ENCODE measurements at regions not wholly inside any gene's neighbourhood (a gene's known extent, or its start where the extent isn't known, plus 50 kb on each side); places are given as distances from the start of the nearest gene placed in this dataset.

DNA sequence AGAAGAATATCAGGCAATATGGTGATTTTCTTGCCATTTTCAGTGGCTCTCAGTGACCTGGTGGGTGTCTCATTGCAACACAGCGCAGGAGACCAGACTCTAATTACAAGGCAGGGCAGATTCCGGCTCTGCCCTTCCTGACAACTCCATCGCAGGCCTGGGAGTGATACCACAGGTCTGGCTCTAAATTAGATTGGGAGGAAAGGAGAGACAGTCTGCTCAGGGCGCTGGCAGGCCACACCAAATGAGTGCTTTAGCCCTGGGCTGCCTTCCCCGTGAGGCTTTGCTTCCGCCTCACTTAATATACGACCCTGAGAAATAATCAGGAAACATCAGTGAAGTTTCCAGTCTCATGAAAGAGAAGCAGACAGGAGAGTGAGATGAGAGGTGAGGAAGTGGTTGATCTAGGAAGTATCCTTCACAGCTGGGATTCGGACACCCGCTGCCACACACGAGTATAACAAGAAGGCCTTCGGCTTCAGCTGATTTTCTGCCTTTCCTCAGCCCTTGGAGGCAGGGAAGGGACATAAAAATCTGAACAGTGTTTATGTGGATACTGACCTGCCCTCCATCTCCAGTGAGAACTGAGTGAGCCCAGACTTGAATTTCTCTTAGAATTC, 73.7 kb upstream of the PROK2 start:
- Histone ChIP-seq H3K4me3 (no peak overlapping the region), H3K27ac (no peak overlapping the region), H3K36me3 (no peaks in the 10 kb centered on the region), H3K4me1 (no peaks in the 10 kb centered on the region), H3K27me3 (no peaks in the 10 kb centered on the region), H3K9me3 (no peaks in the 10 kb centered on the region)
- WGBS, 2 donors, result 82 to 86% methylated on average over 11 of the region's 11 CpGs
- FAIRE-seq, result no peak
- intact Hi-C loops (cut with DNase I), result no loop called here
- ATAC-seq, result no peak
- TF ChIP-seq, protein P1, sequence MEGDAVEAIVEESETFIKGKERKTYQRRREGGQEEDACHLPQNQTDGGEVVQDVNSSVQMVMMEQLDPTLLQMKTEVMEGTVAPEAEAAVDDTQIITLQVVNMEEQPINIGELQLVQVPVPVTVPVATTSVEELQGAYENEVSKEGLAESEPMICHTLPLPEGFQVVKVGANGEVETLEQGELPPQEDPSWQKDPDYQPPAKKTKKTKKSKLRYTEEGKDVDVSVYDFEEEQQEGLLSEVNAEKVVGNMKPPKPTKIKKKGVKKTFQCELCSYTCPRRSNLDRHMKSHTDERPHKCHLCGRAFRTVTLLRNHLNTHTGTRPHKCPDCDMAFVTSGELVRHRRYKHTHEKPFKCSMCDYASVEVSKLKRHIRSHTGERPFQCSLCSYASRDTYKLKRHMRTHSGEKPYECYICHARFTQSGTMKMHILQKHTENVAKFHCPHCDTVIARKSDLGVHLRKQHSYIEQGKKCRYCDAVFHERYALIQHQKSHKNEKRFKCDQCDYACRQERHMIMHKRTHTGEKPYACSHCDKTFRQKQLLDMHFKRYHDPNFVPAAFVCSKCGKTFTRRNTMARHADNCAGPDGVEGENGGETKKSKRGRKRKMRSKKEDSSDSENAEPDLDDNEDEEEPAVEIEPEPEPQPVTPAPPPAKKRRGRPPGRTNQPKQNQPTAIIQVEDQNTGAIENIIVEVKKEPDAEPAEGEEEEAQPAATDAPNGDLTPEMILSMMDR (IDR thresholded peaks at IDR 0.05), result no peak
- DNase-seq, result no peak

DNA sequence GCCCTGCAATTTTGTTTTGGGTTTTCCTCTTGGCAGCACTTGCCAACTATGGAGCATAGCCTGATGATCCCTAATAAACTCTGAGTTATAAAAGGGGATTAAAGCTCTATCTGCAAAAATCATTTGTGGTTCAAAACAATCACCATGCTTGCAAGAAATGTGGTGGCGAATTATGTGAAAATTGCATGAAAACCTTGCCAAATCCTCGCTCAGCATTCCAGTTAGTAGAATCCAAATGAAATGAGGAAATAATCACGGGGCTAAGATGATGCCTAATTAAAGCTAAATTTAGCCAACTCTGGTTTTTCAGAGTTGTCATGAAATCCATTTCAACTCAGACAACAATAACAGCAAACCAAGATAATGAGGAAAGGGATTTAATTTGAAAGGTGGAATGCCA, 73.0 kb upstream of the PROK2 start:
- intact Hi-C loops (cut with DNase I), result no loop called here
- no peaks in the 10 kb centered on the region for H3K36me3 ChIP-seq
- WGBS, 2 donors, result 62 to 72% methylated on average over 3 of the region's 3 CpGs
- FAIRE-seq, result no peak
- no peak overlapping the region for H3K27ac ChIP-seq
- no peaks in the 10 kb centered on the region for H3K4me1 ChIP-seq
- no peaks in the 10 kb centered on the region for H3K27me3 ChIP-seq
- no peak overlapping the region for H3K4me3 ChIP-seq
- H3K9me3 ChIP-seq, result no peaks in the 10 kb centered on the region
- no peak for DNase-seq
- TF ChIP-seq, protein P1 (IDR thresholded peaks at IDR 0.05), result no peak
- no peak for ATAC-seq

DNA sequence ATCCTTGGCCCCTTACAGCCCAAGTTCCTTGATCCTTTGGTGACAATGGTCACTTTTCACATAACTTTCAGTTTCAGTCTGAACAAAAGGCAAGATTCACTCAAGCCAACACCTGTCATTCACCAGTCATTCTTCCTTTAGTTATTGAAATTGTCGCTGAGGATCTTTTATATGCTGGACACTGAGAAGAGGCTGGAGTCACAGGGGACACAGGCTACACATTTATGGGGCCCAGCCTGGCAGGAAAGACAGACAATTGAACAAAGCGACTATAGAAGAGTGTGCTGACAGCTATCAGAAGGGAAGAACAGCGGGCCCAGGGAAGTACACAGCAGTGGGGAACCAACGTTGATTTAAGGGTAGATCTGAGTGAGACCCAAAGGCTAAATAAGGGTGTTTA, 69.8 kb upstream of the PROK2 start:
- Histone ChIP-seq H3K4me1 (no peaks in the 10 kb centered on the region), H3K4me3 (no peak overlapping the region), H3K27me3 (no peaks in the 10 kb centered on the region), H3K27ac (no peak overlapping the region), H3K9me3 (no peaks in the 10 kb centered on the region), H3K36me3 (no peaks in the 10 kb centered on the region)
- WGBS, 2 donors, result 81 to 83% methylated on average over 4 of the region's 4 CpGs
- TF ChIP-seq, protein P1 (IDR thresholded peaks at IDR 0.05), result no peak
- DNase-seq (no peak), ATAC-seq (no peak), FAIRE-seq (no peak)
- intact Hi-C loops (cut with DNase I), result no loop called here

DNA sequence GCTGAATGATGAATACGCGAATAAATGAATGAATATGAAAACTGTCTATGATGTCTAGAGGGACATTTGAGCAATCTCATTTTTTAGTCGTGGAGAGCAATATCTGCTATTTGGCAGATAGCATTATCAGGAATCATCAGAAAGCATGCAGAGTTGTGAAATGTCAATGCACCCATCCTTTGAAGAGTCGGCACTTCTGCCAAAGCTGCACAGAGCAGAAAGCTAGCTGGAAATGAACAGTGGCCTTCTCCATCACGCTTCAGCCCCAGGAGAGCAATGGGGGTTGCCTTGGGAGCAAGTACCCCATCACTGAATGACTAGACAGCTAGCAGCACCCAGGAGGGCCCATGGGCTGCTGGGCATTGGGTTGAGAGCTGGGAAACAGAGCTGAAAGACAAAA, 69.1 kb upstream of the PROK2 start:
- FAIRE-seq, result no peak
- no peak for DNase-seq
- 45 to 47% methylated on average over 5 of the region's 5 CpGs for WGBS, 2 donors
- intact Hi-C loops (cut with DNase I), result no loop called here
- Histone ChIP-seq H3K36me3 (no peaks in the 10 kb centered on the region), H3K4me1 (no peaks in the 10 kb centered on the region), H3K9me3 (no peaks in the 10 kb centered on the region), H3K4me3 (no peak overlapping the region), H3K27ac (no peak overlapping the region), H3K27me3 (no peaks in the 10 kb centered on the region)
- TF ChIP-seq, protein P1 (IDR thresholded peaks at IDR 0.05), result no peak
- no peak for ATAC-seq

DNA sequence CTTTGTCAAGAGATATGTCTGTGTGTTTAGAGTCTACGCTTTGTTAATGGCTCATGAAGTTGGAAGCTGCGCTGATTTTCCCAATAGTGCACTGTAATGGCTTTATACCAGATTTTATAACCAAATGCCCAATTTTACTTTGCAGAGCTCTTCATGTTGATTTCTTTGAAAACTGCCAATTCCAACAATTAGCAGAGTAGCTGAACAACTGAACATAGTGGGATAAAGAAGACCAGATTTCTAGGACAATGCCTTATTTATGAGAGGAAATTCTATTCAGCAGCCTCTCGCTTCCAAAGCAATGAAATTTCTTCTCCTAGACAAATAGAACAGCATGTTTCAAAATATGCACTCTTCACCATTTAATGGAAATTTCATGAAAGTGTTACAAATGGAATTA, 66.9 kb upstream of the PROK2 start:
- Histone ChIP-seq H3K4me3 (no peak overlapping the region), H3K27ac (no peak overlapping the region), H3K4me1 (no peaks in the 10 kb centered on the region), H3K27me3 (no peaks in the 10 kb centered on the region), H3K9me3 (no peaks in the 10 kb centered on the region), H3K36me3 (no peaks in the 10 kb centered on the region)
- intact Hi-C loops (cut with DNase I), result no loop called here
- TF ChIP-seq, protein P1 (IDR thresholded peaks at IDR 0.05), result no peak
- FAIRE-seq (no peak), ATAC-seq (no peak), DNase-seq (no peak)
- 93 to 96% methylated on average over 3 of the region's 3 CpGs for WGBS, 2 donors
